Thoracic aorta (tissue), 2 donors: ENCODE measurements at regions not wholly inside any gene's neighbourhood (a gene's known extent, or its start where the extent isn't known, plus 50 kb on each side); places are given as distances from the start of the nearest gene placed in this dataset.

Experiments used
- ATAC-seq: fragments of 150-250 bp; one replicate; pipeline ENCODE4 v1.8.0; 2017; ENCODE audit warnings: low read depth; ENCODE audit not compliant: insufficient number of reproducible peaks, low FRiP score
- DNase-seq: peaks from one replicate; pipeline ENCODE4 v3.0.0-alpha.2; 2020; ENCODE audit warnings: low spot score
- H3K27ac ChIP-seq, 2 donors: fragments of 200-600 bp; sonication (generic); 1 replicate in 1 of 2; 2 replicates in 1 of 2; pipeline ENCODE4 v1.5.1; 2016; ENCODE audit warnings: mild to moderate bottlenecking in 2 of 2, moderate library complexity in 2 of 2
- H3K27me3 ChIP-seq: fragments of 200-600 bp; sonication (generic); replicated peaks from 2 replicates; pipeline ENCODE4 v1.6.0; 2016; ENCODE audit warnings: mild to moderate bottlenecking; ENCODE audit not compliant: insufficient read depth
- H3K36me3 ChIP-seq: fragments of 200-600 bp; sonication (generic); one replicate; pipeline ENCODE4 v1.5.1; 2016
- H3K4me1 ChIP-seq, 2 donors: fragments of 200-600 bp; sonication (generic); 1 replicate in 1 of 2; 2 replicates in 1 of 2; pipeline versions ENCODE4 v1.5.1 to v1.6.0; 2016; ENCODE audit warnings: low read depth in 2 of 2, mild to moderate bottlenecking in 1 of 2; ENCODE audit not compliant: control insufficient read depth in 1 of 2
- H3K4me3 ChIP-seq: fragments of 200-600 bp; sonication (generic); 2 replicates; pipeline ENCODE4 v1.5.1; 2016; ENCODE audit warnings: mild to moderate bottlenecking
- H3K9me3 ChIP-seq: fragments of 200-600 bp; sonication (generic); 2 replicates; pipeline ENCODE4 v1.5.1; 2016
- TF ChIP-seq, protein P1 (sequence below): fragments of 200-600 bp; sonication (generic); IDR thresholded peaks from one replicate; pipeline ENCODE4 v1.5.1; 2019; ENCODE audit warnings: antibody characterized with exemption

- H3K4me1 ChIP-seq, result peaks cover 18 to 26% of the 10 kb centered on the region in 2 donors
- ATAC-seq (no peak), DNase-seq (no peak)
- H3K36me3 ChIP-seq, result no peaks in the 10 kb centered on the region
- H3K27ac ChIP-seq, result no peak overlapping the region
- H3K4me3 ChIP-seq, result no peak overlapping the region
- TF ChIP-seq, protein P1, sequence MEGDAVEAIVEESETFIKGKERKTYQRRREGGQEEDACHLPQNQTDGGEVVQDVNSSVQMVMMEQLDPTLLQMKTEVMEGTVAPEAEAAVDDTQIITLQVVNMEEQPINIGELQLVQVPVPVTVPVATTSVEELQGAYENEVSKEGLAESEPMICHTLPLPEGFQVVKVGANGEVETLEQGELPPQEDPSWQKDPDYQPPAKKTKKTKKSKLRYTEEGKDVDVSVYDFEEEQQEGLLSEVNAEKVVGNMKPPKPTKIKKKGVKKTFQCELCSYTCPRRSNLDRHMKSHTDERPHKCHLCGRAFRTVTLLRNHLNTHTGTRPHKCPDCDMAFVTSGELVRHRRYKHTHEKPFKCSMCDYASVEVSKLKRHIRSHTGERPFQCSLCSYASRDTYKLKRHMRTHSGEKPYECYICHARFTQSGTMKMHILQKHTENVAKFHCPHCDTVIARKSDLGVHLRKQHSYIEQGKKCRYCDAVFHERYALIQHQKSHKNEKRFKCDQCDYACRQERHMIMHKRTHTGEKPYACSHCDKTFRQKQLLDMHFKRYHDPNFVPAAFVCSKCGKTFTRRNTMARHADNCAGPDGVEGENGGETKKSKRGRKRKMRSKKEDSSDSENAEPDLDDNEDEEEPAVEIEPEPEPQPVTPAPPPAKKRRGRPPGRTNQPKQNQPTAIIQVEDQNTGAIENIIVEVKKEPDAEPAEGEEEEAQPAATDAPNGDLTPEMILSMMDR, result no peak
- no peaks in the 10 kb centered on the region for H3K27me3 ChIP-seq
- no peaks in the 10 kb centered on the region for H3K9me3 ChIP-seq
These were observed 668.8 kb downstream of the TDRD15 start for GRCh38 chr2:21792571-21792970.

- TF ChIP-seq, protein P1, result no peak
- peak overlapping the region; percentile 40 for H3K4me3 ChIP-seq
- H3K9me3 ChIP-seq, result no peaks in the 10 kb centered on the region
- no peaks in the 10 kb centered on the region for H3K27me3 ChIP-seq
- H3K27ac ChIP-seq, result peak overlapping the region; percentile 23 to 48
- ATAC-seq (no peak), DNase-seq (no peak)
- H3K36me3 ChIP-seq, result no peaks in the 10 kb centered on the region
- peaks cover 18 to 26% of the 10 kb centered on the region in 2 donors for H3K4me1 ChIP-seq
These were observed 669.7 kb downstream of the TDRD15 start for GRCh38 chr2:21793461-21793860.

DNA sequence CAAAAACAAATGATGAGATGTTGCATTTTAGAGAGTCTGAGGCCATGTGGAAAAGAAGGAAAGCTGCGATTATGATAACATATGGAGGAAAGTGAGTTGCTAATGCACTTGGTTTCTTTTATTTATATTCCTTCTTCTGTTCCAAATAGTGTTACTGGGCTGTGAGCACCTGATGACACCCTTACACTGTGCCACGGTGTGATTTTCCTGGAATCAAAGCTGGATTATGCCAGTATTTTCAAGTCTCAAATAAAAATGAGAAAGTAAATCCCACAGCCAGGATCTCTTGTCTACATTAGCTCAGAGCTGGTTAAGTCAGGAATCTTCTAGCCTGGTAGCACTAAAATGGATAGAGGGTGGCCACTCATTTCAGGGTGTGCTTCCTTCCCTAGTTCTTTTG, 670.8 kb downstream of the TDRD15 start:
- Histone ChIP-seq H3K9me3 (no peaks in the 10 kb centered on the region), H3K4me3 (no peak overlapping the region), H3K36me3 (no peaks in the 10 kb centered on the region), H3K27ac (no peak overlapping the region), H3K27me3 (no peaks in the 10 kb centered on the region), H3K4me1 (peaks cover 18 to 29% of the 10 kb centered on the region in 2 donors)
- DNase-seq, result no peak
- ATAC-seq, result no peak
- TF ChIP-seq, protein P1, result no peak

- peaks cover 0 to 20% of the 10 kb centered on the region in 2 donors for H3K4me1 ChIP-seq
- H3K36me3 ChIP-seq, result no peaks in the 10 kb centered on the region
- H3K4me3 ChIP-seq, result no peak overlapping the region
- ATAC-seq (no peak), DNase-seq (no peak)
- H3K27me3 ChIP-seq, result no peaks in the 10 kb centered on the region
- TF ChIP-seq, protein P1, result no peak
- no peaks in the 10 kb centered on the region for H3K9me3 ChIP-seq
- no peak overlapping the region for H3K27ac ChIP-seq
These were observed 676.6 kb downstream of the TDRD15 start for GRCh38 chr2:21800356-21800755.

- Histone ChIP-seq H3K36me3 (no peaks in the 10 kb centered on the region), H3K27ac (no peak overlapping the region), H3K4me1 (peaks cover 0 to 20% of the 10 kb centered on the region in 2 donors), H3K4me3 (no peak overlapping the region), H3K9me3 (no peaks in the 10 kb centered on the region), H3K27me3 (no peaks in the 10 kb centered on the region)
- DNase-seq (no peak), ATAC-seq (no peak)
- TF ChIP-seq, protein P1, result no peak
These were observed 679.8 kb downstream of the TDRD15 start for GRCh38 chr2:21803550-21803949.
